GM18519 (cell line): ENCODE measurements at regions not wholly inside any gene's neighbourhood (a gene's known extent, or its start where the extent isn't known, plus 50 kb on each side); places are given as distances from the start of the nearest gene placed in this dataset.
"Not testable (repeated sequence)": the region's sequence is repeated elsewhere in the genome, so short reads cannot be mapped to it uniquely, and the experiment has no call there.

Experiments
- ATAC-seq: cut with Tn5 transposase; IDR thresholded peaks from one replicate; pipeline ENCODE4 v1.9.1; 2021; ENCODE audit warnings: mild to moderate bottlenecking, moderate library complexity; ENCODE audit not compliant: unreplicated experiment, low FRiP score

GRCh38 chr6:49284180-49284579 is 178.9 kb downstream of the MMUT start:
- ATAC-seq = no peak

- ATAC-seq = not testable (repeated sequence)
Observed at GRCh38 chr6:49274809-49275769, 188.0 kb downstream of the MMUT start.

- ATAC-seq = no peak
Observed at GRCh38 chr6:49269190-49269589, 193.9 kb downstream of the MMUT start.

GRCh38 chr6:49264909-49265308 is 198.1 kb downstream of the MMUT start:
- no peak for ATAC-seq

GRCh38 chr6:49264496-49264895 is 198.6 kb downstream of the MMUT start:
- no peak for ATAC-seq

- ATAC-seq = no peak
Observed at GRCh38 chr6:49257549-49257948, 205.5 kb downstream of the MMUT start.

- no peak for ATAC-seq
Observed at GRCh38 chr6:49255335-49255734, 207.7 kb downstream of the MMUT start.

- no peak for ATAC-seq
Observed at GRCh38 chr6:49252901-49253300, 210.2 kb downstream of the MMUT start.

- ATAC-seq = no peak
Observed at GRCh38 chr6:49233483-49233882, 229.6 kb downstream of the MMUT start.

- ATAC-seq = no peak
Observed at GRCh38 chr6:49225471-49225870, 237.6 kb downstream of the MMUT start.

GRCh38 chr6:49220293-49220692 is 242.8 kb downstream of the MMUT start:
- ATAC-seq = no peak

GRCh38 chr6:49205526-49205925 is 257.5 kb downstream of the MMUT start:
- no peak for ATAC-seq

- no peak for ATAC-seq
Observed at GRCh38 chr6:49202924-49203536, 260.0 kb downstream of the MMUT start.

GRCh38 chr6:49198015-49198414 is 265.0 kb downstream of the MMUT start:
- ATAC-seq = no peak

GRCh38 chr6:49162379-49162778 is 300.7 kb downstream of the MMUT start:
- not testable (repeated sequence) for ATAC-seq

- no peak for ATAC-seq
Observed at GRCh38 chr6:49155316-49155715, 307.7 kb downstream of the MMUT start.

GRCh38 chr6:49151957-49152356 is 311.1 kb downstream of the MMUT start:
- no peak for ATAC-seq

GRCh38 chr6:49151461-49151860 is 311.6 kb downstream of the MMUT start:
- no peak for ATAC-seq

GRCh38 chr6:49151033-49151432 is 312.0 kb downstream of the MMUT start:
- ATAC-seq = no peak

GRCh38 chr6:49145280-49145679 is 317.8 kb downstream of the MMUT start:
- ATAC-seq = no peak

- no peak for ATAC-seq
Observed at GRCh38 chr6:49142421-49143151, 320.5 kb downstream of the MMUT start.
